WTC11 (cell line): ENCODE measurements at regions not wholly inside any gene's neighbourhood (a gene's known extent, or its start where the extent isn't known, plus 50 kb on each side); places are given as distances from the start of the nearest gene placed in this dataset.

Experiments used
- ATAC-seq: fragments of 200-7000 bp; cut with Tn5 transposase; 2 replicates; pipeline ENCODE4 v1.10.0; 2021; ENCODE audit warnings: mild to moderate bottlenecking, moderate library complexity
- CTCF ChIA-PET: fragments of 300-600 bp; sonication (Branson Sonifier 250); formaldehyde crosslinking; loops from one replicate; lab custom pipeline; 2021; ENCODE audit warnings: antibody characterized with exemption; lab: Charles Lee
- POLR2A ChIA-PET: fragments of 350-600 bp; sonication (Branson Sonifier 250); formaldehyde crosslinking; loops from one replicate; lab custom pipeline; 2021; ENCODE audit warnings: antibody characterized with exemption; lab: Charles Lee
- DNase-seq: peaks from one replicate; pipeline ENCODE4 v3.0.0; 2021; ENCODE audit warnings: low spot score
- H3K27ac Mint-ChIP-seq: 2 replicates; pipeline ENCODE4 v1.8.0; 2021; ENCODE audit warnings: mixed read lengths
- H3K27me3 Mint-ChIP-seq: 2 replicates; pipeline ENCODE4 v1.8.0; 2021; ENCODE audit warnings: low read depth, mild to moderate bottlenecking, moderate library complexity, mixed read lengths
- H3K36me3 Mint-ChIP-seq: 2 replicates; pipeline ENCODE4 v1.8.0; 2021; ENCODE audit warnings: mixed read lengths
- H3K4me1 Mint-ChIP-seq: 2 replicates; pipeline ENCODE4 v1.8.0; 2022; ENCODE audit warnings: mixed read lengths
- H3K4me3 Mint-ChIP-seq: 2 replicates; pipeline ENCODE4 v1.8.0; 2021; ENCODE audit warnings: mild to moderate bottlenecking, moderate library complexity, mixed read lengths
- H3K9me3 Mint-ChIP-seq: 2 replicates; pipeline ENCODE4 v1.8.0; 2021; ENCODE audit warnings: mixed read lengths
- ATF1 ChIP-seq: sonication (generic); formaldehyde crosslinking; IDR thresholded peaks from 2 replicates; pipeline ENCODE4 v1.8.1; 2023; ENCODE audit warnings: mild to moderate bottlenecking, moderate library complexity, missing genetic modification reagents
- CBFB ChIP-seq: sonication (generic); formaldehyde crosslinking; IDR thresholded peaks from 2 replicates; pipeline ENCODE4 v1.8.1; 2022; ENCODE audit warnings: mild to moderate bottlenecking, low read depth, missing genetic modification reagents
- ESRRA ChIP-seq: sonication (generic); formaldehyde crosslinking; IDR thresholded peaks from 2 replicates; pipeline ENCODE4 v1.8.1; 2022; ENCODE audit warnings: mild to moderate bottlenecking, missing genetic modification reagents, borderline replicate concordance
- ETV6 ChIP-seq: sonication (generic); formaldehyde crosslinking; IDR thresholded peaks from 2 replicates; pipeline ENCODE4 v1.8.1; 2022; ENCODE audit warnings: mild to moderate bottlenecking, missing genetic modification reagents
- FOXP1 ChIP-seq: sonication (generic); formaldehyde crosslinking; IDR thresholded peaks from 2 replicates; pipeline ENCODE4 v1.8.0; 2022; ENCODE audit warnings: missing genetic modification reagents, mild to moderate bottlenecking, moderate library complexity, borderline replicate concordance
- IRF2 ChIP-seq: sonication (generic); formaldehyde crosslinking; IDR thresholded peaks from 2 replicates; pipeline ENCODE4 v1.8.0; 2022; ENCODE audit warnings: low read depth, missing genetic modification reagents, borderline replicate concordance
- KAT7 ChIP-seq: sonication (generic); formaldehyde crosslinking; IDR thresholded peaks from 2 replicates; pipeline ENCODE4 v1.8.1; 2023; ENCODE audit warnings: missing genetic modification reagents, mild to moderate bottlenecking, borderline replicate concordance
- NR2C2 ChIP-seq: sonication (generic); formaldehyde crosslinking; IDR thresholded peaks from 2 replicates; pipeline ENCODE4 v1.8.0; 2022; ENCODE audit warnings: mild to moderate bottlenecking, missing genetic modification reagents
- RORB ChIP-seq: fragments of 250-450 bp; sonication (Bioruptor Pico); IDR thresholded peaks from 2 replicates; pipeline ENCODE4 v1.9.0; 2021; ENCODE audit warnings: mild to moderate bottlenecking
- SMAD3 ChIP-seq: sonication (generic); formaldehyde crosslinking; IDR thresholded peaks from 2 replicates; pipeline ENCODE4 v1.8.0; 2022; ENCODE audit warnings: missing genetic modification reagents, mild to moderate bottlenecking, borderline replicate concordance
- SMAD4 ChIP-seq: sonication (generic); formaldehyde crosslinking; IDR thresholded peaks from 2 replicates; pipeline ENCODE4 v1.8.0; 2022; ENCODE audit warnings: mild to moderate bottlenecking, missing genetic modification reagents
- ZNF396 ChIP-seq: fragments of 250-450 bp; sonication (Bioruptor Pico); IDR thresholded peaks from 2 replicates; pipeline ENCODE4 v1.8.0; 2021; ENCODE audit warnings: mild to moderate bottlenecking, moderate library complexity, borderline replicate concordance
- ZNF671 ChIP-seq: fragments of 250-450 bp; sonication (Bioruptor Pico); IDR thresholded peaks from 2 replicates; pipeline ENCODE4 v1.8.0; 2021; ENCODE audit warnings: mild to moderate bottlenecking
- TF ChIP-seq, protein P1 (sequence below): sonication (generic); formaldehyde crosslinking; IDR thresholded peaks from 2 replicates; pipeline ENCODE4 v1.8.1; 2023; ENCODE audit warnings: mild to moderate bottlenecking, missing genetic modification reagents
- TF ChIP-seq, protein P2 (sequence below): sonication (generic); formaldehyde crosslinking; IDR thresholded peaks from 2 replicates; pipeline ENCODE4 v1.8.1; 2023; ENCODE audit warnings: mild to moderate bottlenecking, missing genetic modification reagents, moderate library complexity
- TF ChIP-seq, protein P3 (sequence below): sonication (generic); formaldehyde crosslinking; conservative IDR thresholded peaks from 2 replicates; pipeline ENCODE4 v1.8.1; 2023; ENCODE audit warnings: mild to moderate bottlenecking, low read depth, missing genetic modification reagents, moderate library complexity
- TF ChIP-seq, protein P4 (sequence below): sonication (generic); formaldehyde crosslinking; conservative IDR thresholded peaks from 2 replicates; pipeline ENCODE4 v1.8.1; 2022; ENCODE audit warnings: mild to moderate bottlenecking, missing genetic modification reagents
- TF ChIP-seq, protein P5 (sequence below): fragments of 250-450 bp; sonication (Bioruptor Pico); IDR thresholded peaks from 2 replicates; pipeline ENCODE4 v1.9.0; 2021; ENCODE audit warnings: mild to moderate bottlenecking
- TF ChIP-seq, protein P6 (sequence below): fragments of 250-450 bp; sonication (Bioruptor Pico); IDR thresholded peaks from 2 replicates; pipeline ENCODE4 v1.8.0; 2021; ENCODE audit warnings: mild to moderate bottlenecking
- TF ChIP-seq, protein P7 (sequence below): sonication (generic); formaldehyde crosslinking; IDR thresholded peaks from 2 replicates; pipeline ENCODE4 v1.8.1; 2022; ENCODE audit warnings: missing genetic modification reagents, borderline replicate concordance

DNA sequence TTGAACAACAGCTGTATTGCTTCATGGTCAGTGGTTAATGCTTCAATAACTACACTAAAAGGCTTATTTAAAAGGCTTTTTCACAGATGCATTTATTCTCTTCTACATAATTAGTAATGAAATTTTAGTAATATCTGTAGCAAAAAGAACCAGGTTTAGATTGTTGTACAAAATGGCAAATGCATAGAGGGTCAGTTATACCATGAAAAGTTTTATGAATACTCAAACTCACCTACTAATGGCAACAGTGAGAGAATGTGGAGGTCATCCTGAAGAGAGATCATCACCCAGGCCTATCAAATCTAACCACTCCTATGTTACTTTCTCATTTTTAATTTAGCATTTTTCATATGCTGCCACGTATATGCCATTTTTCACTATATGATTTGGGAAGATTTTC is 444.3 kb upstream of the CDH9 start (continued):
- TF ChIP-seq, protein P1, sequence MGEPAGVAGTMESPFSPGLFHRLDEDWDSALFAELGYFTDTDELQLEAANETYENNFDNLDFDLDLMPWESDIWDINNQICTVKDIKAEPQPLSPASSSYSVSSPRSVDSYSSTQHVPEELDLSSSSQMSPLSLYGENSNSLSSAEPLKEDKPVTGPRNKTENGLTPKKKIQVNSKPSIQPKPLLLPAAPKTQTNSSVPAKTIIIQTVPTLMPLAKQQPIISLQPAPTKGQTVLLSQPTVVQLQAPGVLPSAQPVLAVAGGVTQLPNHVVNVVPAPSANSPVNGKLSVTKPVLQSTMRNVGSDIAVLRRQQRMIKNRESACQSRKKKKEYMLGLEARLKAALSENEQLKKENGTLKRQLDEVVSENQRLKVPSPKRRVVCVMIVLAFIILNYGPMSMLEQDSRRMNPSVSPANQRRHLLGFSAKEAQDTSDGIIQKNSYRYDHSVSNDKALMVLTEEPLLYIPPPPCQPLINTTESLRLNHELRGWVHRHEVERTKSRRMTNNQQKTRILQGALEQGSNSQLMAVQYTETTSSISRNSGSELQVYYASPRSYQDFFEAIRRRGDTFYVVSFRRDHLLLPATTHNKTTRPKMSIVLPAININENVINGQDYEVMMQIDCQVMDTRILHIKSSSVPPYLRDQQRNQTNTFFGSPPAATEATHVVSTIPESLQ (CRISPR knock-in tag), result no peak
- TF ChIP-seq, protein P2, sequence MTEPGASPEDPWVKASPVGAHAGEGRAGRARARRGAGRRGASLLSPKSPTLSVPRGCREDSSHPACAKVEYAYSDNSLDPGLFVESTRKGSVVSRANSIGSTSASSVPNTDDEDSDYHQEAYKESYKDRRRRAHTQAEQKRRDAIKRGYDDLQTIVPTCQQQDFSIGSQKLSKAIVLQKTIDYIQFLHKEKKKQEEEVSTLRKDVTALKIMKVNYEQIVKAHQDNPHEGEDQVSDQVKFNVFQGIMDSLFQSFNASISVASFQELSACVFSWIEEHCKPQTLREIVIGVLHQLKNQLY (CRISPR knock-in tag), result no peak
- TF ChIP-seq, protein P3, sequence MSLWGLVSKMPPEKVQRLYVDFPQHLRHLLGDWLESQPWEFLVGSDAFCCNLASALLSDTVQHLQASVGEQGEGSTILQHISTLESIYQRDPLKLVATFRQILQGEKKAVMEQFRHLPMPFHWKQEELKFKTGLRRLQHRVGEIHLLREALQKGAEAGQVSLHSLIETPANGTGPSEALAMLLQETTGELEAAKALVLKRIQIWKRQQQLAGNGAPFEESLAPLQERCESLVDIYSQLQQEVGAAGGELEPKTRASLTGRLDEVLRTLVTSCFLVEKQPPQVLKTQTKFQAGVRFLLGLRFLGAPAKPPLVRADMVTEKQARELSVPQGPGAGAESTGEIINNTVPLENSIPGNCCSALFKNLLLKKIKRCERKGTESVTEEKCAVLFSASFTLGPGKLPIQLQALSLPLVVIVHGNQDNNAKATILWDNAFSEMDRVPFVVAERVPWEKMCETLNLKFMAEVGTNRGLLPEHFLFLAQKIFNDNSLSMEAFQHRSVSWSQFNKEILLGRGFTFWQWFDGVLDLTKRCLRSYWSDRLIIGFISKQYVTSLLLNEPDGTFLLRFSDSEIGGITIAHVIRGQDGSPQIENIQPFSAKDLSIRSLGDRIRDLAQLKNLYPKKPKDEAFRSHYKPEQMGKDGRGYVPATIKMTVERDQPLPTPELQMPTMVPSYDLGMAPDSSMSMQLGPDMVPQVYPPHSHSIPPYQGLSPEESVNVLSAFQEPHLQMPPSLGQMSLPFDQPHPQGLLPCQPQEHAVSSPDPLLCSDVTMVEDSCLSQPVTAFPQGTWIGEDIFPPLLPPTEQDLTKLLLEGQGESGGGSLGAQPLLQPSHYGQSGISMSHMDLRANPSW (CRISPR knock-in tag), result no peak
- TF ChIP-seq KAT7 (CRISPR knock-in tag), result no peak
- TF ChIP-seq, protein P4, sequence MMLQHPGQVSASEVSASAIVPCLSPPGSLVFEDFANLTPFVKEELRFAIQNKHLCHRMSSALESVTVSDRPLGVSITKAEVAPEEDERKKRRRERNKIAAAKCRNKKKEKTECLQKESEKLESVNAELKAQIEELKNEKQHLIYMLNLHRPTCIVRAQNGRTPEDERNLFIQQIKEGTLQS (CRISPR knock-in tag), result no peak

DNA sequence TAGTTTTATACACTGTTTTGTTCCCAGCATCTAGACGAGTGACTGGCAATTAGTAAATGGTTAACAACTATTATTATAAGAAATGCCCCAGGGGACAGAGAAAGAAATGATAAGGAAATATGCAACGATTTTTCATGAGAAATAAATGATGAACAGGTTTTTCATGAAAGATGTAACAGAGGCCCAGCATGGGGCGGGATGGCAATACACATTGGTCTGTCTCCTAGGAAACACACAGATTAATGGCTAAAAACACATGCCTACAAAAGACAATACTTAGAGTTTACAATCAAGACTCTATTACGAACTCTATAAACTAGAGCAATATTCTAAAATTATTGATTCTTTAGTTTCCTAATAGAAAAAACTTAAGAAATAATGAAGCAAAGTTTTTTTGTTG is 441.5 kb upstream of the CDH9 start:
- H3K27ac Mint-ChIP-seq, result no peak overlapping the region
- peaks cover 35% of the 10 kb centered on the region for H3K9me3 Mint-ChIP-seq
- H3K27me3 Mint-ChIP-seq, result no peaks in the 10 kb centered on the region; the same call in 1 of the 2 replicates
- ATAC-seq (no peak), DNase-seq (no peak)
- TF ChIP-seq, protein P5, sequence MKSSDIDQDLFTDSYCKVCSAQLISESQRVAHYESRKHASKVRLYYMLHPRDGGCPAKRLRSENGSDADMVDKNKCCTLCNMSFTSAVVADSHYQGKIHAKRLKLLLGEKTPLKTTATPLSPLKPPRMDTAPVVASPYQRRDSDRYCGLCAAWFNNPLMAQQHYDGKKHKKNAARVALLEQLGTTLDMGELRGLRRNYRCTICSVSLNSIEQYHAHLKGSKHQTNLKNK (CRISPR knock-in tag), result peak; percentile 82; the same call in 1 of the 2 replicates
- no peak for TF ChIP-seq ZNF671 (CRISPR knock-in tag)
- H3K4me3 Mint-ChIP-seq, result no peak overlapping the region
- ChIA-PET POLR2A (no interaction called here), CTCF (no interaction called here)
- H3K4me1 Mint-ChIP-seq, result peaks cover 3% of the 10 kb centered on the region
- H3K36me3 Mint-ChIP-seq, result peaks cover 51% of the 10 kb centered on the region

DNA sequence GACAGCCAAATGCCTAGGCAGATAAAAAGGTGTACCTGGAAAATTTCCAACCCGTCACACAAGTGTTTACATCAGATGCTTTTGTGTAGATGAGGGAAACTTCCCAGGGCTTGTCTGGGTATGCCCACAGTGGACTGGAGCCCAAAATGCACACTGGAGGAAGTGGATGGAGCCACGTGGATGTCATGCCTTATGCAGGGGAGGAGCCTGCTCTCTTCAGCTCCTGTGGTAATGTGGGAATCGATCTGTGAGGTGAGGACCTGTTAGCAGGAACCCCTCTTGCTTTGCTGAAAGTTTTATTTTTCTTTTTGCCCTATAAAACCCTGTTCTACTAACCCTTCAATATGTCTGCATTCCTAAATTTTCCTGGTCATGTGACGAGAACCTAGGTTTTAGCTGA is 439.2 kb upstream of the CDH9 start:
- ChIA-PET POLR2A (no interaction called here), CTCF (no interaction called here)
- Mint-ChIP-seq H3K4me3 (no peak overlapping the region), H3K27ac (no peak overlapping the region; the same call in 1 of the 2 replicates), H3K36me3 (peaks cover 68% of the 10 kb centered on the region), H3K27me3 (no peaks in the 10 kb centered on the region; the same call in 1 of the 2 replicates), H3K4me1 (peaks cover 3% of the 10 kb centered on the region), H3K9me3 (peaks cover 37% of the 10 kb centered on the region)
- TF ChIP-seq RORB (CRISPR knock-in tag) (no peak), ATF1 (CRISPR knock-in tag) (no peak), SMAD3 (no peak), NR2C2 (CRISPR knock-in tag) (no peak), SMAD4 (no peak), CBFB (no peak), IRF2 (CRISPR knock-in tag) (no peak), FOXP1 (CRISPR knock-in tag) (no peak), ZNF396 (CRISPR knock-in tag) (no peak), ETV6 (no peak), ESRRA (no peak)
- TF ChIP-seq, protein P6, sequence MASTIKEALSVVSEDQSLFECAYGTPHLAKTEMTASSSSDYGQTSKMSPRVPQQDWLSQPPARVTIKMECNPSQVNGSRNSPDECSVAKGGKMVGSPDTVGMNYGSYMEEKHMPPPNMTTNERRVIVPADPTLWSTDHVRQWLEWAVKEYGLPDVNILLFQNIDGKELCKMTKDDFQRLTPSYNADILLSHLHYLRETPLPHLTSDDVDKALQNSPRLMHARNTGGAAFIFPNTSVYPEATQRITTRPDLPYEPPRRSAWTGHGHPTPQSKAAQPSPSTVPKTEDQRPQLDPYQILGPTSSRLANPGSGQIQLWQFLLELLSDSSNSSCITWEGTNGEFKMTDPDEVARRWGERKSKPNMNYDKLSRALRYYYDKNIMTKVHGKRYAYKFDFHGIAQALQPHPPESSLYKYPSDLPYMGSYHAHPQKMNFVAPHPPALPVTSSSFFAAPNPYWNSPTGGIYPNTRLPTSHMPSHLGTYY (CRISPR knock-in tag), result no peak
- TF ChIP-seq, protein P7, sequence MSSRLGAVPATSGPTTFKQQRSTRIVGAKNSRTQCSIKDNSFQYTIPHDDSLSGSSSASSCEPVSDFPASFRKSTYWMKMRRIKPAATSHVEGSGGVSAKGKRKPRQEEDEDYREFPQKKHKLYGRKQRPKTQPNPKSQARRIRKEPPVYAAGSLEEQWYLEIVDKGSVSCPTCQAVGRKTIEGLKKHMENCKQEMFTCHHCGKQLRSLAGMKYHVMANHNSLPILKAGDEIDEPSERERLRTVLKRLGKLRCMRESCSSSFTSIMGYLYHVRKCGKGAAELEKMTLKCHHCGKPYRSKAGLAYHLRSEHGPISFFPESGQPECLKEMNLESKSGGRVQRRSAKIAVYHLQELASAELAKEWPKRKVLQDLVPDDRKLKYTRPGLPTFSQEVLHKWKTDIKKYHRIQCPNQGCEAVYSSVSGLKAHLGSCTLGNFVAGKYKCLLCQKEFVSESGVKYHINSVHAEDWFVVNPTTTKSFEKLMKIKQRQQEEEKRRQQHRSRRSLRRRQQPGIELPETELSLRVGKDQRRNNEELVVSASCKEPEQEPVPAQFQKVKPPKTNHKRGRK (CRISPR knock-in tag), result no peak
- no peak for ATAC-seq
- DNase-seq, result no peak
